Stimulated activated CD8-positive, alpha-beta memory T cell treated with anti-CD3 and anti-CD28 coated beads, Interleukin-12 subunit alpha, Interleukin-12 subunit beta, amount 100 ng/mL, for 1 hour (primary cell): ENCODE measurements at regions not wholly inside any gene's neighbourhood (a gene's known extent, or its start where the extent isn't known, plus 50 kb on each side); places are given as distances from the start of the nearest gene placed in this dataset.
"Not testable (repeated sequence)": the region's sequence is repeated elsewhere in the genome, so short reads cannot be mapped to it uniquely, and the experiment has no call there.

Experiments
- DNase-seq: peaks from one replicate; pipeline ENCODE4 v3.0.0-alpha.2; 2020; ENCODE audit warnings: low read depth

GRCh38 chr7:35971133-35971891, 170.5 kb downstream of the SEPTIN7 start:
- no peak for DNase-seq

DNA sequence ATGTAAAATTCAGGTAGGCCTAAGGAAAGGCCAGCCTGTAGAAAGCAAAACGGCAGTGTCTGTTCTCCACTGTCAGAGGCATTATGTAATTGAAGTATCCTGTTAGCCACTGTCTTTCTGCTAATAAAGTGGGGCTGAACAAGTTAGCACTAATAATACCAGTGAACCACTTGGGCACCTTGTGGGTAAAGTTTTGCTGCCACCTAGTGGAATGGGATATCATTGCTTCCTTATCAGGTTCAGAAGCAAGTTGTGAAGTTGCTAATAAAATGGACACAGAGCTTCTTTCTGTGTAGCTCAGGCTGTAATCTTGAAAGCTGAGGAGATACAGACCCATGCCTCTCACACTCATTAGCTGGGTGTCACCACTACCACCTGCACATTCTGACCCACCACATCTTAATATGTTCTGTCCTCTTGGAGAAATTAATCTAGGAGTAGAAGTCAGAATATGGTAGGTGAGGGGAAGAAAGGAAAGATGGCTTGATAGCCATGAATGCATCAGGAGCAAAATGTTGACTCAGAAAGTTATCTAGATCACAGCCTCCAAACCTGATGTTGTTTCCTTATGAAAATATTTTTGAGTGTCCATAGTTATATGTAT, 175.1 kb downstream of the SEPTIN7 start:
- peak; percentile 36 for DNase-seq

DNA sequence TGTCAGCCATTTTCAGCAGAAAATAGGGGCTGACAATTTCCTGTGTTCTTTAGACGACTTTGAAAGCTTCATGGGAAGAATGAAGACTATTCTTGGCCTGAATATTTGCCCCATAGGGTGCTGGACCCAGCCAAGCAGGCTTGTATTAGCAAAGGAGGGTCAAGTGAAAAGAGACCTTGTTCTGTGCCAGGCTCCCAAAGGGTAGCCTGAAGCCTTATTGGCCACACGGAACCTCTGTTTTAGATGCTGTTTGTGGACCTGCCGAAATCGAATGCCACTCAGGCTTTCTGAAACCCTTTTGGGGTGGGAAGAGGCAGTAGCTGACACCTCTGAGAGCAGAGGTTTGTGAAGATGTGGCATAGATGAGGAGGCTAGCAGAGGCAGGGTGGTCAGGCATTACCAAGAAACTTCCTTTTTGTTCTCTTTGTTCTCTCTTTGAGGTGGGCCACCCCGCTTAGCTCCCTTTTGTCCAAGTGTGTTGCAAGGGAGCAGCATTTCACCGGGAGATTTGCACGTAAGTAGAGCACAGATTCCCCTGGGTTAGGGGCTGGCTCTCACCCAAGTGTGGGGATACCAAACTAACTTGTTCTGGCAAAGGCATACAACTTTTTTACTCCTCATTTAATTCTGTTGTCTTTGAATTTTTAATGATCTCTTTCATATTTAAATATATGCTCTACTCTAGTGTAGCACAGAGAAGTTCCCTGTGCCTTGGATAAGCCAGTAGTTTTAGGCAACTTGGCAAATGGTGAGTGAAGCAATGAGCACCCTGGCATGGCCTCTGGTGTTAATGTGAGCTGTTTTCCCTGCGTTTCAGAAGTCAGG, 174.0 kb upstream of the EEPD1 start:
- not testable (repeated sequence) for DNase-seq

DNA sequence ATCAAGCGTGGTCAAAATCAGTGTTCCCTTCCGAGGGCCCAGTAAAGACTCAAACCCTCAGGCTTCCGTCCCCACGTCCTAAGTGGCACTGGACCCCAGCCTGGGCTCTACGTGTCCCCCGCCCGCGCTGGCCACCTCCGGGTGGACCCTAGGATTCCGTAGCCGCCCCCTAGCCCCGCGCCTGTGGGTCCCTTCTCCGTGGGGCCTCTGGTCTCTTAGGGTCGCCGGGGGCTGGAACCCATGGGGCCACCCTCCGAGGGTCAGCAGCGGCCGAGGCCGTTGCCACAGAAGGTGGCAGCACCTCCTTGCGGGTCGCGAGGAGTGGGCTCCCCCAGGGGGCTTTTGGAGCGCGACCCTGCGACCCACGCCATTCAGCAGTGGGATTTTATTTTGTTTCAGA, 170.5 kb upstream of the EEPD1 start:
- no peak for DNase-seq

- DNase-seq = no peak
These were observed 169.4 kb upstream of the EEPD1 start for GRCh38 chr7:35983626-35984025.

DNA sequence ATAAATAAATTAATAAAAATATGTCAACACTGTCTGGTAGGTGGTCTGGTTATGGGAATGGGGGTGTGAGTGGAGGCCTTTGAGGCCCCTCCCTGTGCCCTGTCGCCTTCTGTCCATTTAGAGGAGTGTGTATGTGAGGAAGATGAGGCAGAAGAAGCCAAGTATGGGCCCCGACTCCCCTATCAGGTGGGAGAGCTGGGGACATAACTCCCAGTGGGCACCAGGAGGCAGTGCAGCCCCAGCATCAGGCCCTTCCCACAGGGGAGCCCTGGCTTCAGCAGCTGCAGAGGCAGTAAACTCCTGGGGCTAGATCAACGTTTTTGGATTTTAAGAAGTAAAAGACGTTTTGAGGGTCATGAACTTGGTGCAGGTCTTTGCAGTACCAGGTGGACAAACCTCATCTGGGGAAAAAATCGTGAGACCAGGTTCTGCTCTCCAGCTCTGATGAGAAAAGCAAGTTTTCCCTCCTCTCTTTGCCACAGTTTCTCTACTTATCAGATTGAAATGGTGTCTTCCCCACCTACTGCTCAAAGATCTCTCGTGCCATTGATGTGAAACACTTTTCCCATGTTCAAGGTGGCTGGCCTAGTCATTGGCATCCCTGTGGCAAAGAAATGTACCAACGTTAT, 167.8 kb upstream of the EEPD1 start:
- DNase-seq = peak; percentile 68

GRCh38 chr7:35987016-35987415, 166.0 kb upstream of the EEPD1 start:
- no peak for DNase-seq

DNA sequence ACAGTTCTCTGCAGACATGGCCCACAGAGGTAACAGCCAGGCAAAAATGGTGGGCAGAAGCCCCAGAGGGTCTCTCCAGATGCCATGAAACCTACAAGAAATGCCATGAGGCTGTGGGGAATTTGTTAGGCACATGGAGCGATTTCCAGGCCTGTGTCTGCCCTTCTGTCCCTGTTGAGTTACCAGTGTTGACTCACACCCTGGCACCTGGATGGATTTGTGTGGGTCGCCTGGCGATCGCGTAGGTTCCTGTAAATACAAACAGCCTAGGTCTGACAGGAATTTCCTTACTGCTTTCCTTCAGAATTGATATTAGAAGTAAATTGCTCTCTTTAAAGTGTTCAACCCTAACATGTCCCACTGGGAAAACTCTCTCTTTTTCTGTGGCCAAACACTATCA, 164.9 kb upstream of the EEPD1 start:
- DNase-seq = no peak

- DNase-seq = no peak
These were observed 164.2 kb upstream of the EEPD1 start for GRCh38 chr7:35988818-35989217.

- no peak for DNase-seq
These were observed 161.4 kb upstream of the EEPD1 start for GRCh38 chr7:35991511-35992232.

- DNase-seq = no peak
These were observed 160.6 kb upstream of the EEPD1 start for GRCh38 chr7:35992436-35992835.

DNA sequence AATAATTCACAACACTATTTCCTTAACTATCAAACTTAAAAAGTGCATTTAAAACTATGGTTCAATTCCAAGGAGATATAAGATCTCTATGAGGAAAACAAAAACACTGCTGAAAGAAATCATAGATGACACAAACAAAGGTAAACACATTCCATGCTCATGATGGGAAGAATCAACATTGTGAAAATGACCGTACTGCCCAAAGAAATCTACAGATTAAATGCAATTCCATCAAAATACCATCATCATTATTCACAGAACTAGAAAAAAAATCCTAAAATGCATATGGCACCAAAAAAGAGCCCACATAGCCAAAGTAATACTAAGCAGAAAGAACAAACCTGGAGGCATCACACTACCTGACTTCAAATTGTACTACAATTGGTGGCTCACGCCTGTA, 159.9 kb upstream of the EEPD1 start:
- no peak for DNase-seq

DNA sequence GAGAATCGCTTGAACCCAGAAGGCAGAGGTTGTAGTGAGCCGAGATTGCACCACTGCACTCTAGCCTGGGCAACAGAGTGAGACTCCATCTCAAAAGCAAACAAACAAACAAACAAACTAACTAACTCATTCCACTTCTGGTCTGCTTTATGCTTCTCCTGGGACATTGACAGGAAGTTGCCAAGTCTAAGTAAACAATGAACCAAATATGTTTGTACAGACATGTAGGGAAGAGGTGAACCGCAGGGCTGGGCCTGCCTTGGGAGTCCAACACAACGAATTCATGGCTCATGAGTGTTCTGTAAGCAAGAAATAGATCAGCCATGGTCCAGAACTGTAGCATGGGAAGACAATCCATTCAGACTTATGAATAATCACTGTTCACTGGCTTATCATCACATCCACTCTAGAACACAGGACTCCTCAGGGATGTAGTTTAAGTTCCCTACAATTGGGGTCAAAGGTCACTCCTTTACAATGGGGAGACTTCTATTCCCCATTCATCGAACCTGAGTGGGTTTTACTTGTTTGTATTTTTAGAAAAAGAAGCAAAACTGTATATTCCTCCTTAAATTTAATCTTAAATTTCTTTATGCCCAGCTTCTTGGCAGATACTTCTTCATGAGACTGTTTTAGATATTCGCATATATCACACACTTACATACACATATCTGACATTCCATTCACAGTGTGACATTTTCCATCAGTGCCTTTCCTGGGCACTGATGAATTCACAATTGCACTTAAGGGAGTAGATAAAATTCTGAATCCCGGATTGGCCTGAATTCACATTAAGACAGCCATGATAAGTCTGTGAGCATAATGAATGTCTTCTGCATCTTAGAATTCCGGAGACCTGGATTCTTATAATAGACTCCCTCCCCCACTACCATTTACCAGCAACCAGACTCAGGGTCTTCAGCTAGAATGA, 159.1 kb upstream of the EEPD1 start:
- no peak for DNase-seq

DNA sequence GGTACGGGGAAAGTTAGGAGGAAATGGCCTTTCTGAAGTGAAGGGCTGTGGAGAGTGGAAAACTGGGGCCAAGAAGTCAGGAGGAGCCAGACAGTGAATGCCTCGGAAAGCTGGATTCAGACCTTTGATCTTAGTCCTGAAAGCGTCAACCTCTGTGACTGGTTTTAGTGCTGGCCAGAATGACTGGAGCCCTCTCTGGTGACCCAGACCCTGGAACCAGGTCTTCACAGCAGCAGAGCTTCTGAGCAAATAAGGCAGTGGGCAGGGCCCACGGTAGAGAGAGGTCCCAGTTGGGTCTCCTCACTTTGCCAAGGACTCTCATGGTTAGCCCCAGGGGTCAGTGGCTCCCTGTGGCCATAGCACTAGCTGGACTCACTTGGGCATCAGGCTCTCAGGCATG, 157.7 kb upstream of the EEPD1 start:
- no peak for DNase-seq

- DNase-seq = no peak
These were observed 154.6 kb upstream of the EEPD1 start for GRCh38 chr7:35998481-35998880.

DNA sequence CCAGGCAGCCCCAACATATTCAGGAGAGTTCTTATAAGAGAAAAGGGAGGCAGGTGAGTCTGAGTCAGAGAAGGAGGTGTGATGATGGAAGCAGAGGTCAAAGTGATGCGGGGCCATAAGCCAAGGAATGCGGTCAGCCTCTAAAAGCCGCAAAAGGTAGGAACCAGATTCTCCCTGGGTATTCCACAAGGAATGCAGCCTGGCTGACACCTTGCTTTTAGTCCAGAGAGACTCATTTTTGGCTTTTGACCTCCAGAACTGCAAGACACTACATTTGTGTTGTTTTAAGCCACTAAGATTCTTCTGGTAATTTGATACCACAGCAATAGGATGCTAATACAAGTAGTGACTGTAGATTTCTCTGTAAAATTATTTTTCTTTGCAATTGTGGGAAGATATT, 151.5 kb upstream of the EEPD1 start:
- no peak for DNase-seq

DNA sequence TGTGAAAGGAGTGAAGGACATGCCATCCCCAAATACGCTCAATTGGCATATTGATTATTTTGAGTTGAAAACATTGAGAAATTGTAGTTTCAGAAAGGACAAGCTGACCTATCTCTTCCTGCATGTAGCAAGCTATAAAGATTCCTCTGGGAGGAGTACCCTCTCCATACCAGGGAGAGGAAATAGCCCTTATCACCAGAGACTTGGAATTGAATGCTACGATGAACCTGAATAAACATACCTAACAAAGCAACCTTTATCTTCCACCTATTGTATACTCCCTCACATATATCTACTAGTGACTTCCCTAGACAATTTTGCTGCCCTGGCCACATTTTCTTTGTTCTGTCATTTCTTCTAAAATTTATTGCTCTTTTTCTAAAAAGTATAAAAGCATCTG, 150.2 kb upstream of the EEPD1 start:
- DNase-seq = no peak

DNA sequence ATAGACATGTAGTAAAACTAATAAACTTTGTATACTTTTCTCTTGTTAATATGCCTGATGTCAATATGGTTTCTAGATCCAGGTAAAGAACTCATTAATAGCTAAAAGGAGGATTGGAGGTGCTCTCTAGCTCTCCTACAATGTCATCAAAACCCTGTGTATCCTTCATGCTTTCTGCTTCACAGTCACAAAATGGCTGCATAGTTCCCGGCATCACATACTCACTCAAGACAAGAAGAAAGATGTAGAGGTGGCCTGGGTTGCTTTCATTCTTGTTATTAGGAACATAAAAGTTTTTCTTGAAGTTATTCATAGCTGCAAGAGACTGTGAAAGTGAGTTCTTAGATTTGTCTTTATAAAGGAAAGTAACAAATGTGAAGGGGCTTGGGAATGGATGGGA, 149.7 kb upstream of the EEPD1 start:
- DNase-seq = no peak

DNA sequence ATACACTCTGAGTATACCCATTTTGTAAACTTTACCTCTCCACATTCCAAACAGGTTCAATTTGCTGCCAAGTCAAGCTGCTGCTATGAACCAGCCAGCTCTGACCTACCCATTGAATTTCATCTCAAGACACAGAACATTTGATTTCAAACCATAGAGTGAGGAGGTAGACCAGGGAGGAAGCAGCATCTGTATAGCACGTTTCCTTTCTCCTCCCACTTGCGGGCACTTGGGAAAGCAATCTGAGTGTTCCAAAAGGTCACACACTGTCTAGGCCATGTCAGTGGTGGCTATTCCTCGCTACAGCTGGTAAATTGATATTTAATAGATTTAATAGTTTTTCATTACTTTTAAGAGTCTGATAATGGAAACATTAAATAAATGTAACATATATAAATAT, 147.8 kb upstream of the EEPD1 start:
- no peak for DNase-seq

GRCh38 chr7:36005876-36006275, 147.2 kb upstream of the EEPD1 start:
- DNase-seq = no peak
